Bronchial epithelial cell (primary cell): ENCODE measurements at regions not wholly inside any gene's neighbourhood (a gene's known extent, or its start where the extent isn't known, plus 50 kb on each side); places are given as distances from the start of the nearest gene placed in this dataset.
A peak's percentile ranks its signal among the peaks of the same experiment; 100 is the strongest.

ENCODE experiments used
- DNase-seq: peaks from one replicate; pipeline ENCODE4 v3.0.0-alpha.2; 2010; ENCODE audit warnings: low read depth
- FAIRE-seq: peaks from 2 replicates; lab custom pipeline; 2011; peaks lifted over from hg19 to GRCh38; lab: Jason Lieb, UNC
- H3K27me3 ChIP-seq: 2 replicates; pipeline ENCODE4 v1.5.1; 2011; ENCODE audit warnings: low read length; ENCODE audit not compliant: control insufficient read depth, insufficient read depth
- H3K36me3 ChIP-seq: 2 replicates; pipeline ENCODE4 v1.5.1; 2011; ENCODE audit warnings: low read length; ENCODE audit not compliant: control insufficient read depth, insufficient read depth
- H3K4me3 ChIP-seq: 2 replicates; pipeline ENCODE4 v1.5.1; 2011; ENCODE audit warnings: mild to moderate bottlenecking, low read depth, low read length, control low read depth
- CTCF ChIP-seq: IDR thresholded peaks from 2 replicates; pipeline ENCODE4 v1.5.1; 2011; ENCODE audit warnings: mild to moderate bottlenecking, moderate library complexity, low read length, control low read depth, inconsistent platforms; ENCODE audit not compliant: insufficient read depth, severe bottlenecking

- no peaks in the 10 kb centered on the region for H3K27me3 ChIP-seq
- FAIRE-seq (no peak), DNase-seq (peak; percentile 40)
- H3K36me3 ChIP-seq: no peaks in the 10 kb centered on the region
- H3K4me3 ChIP-seq: no peak overlapping the region
- TF ChIP-seq CTCF: no peak
Measured at GRCh38 chr3:66561367-66561766, 60.5 kb upstream of the LRIG1 start.

- FAIRE-seq (no peak), DNase-seq (no peak)
- Histone ChIP-seq H3K36me3 (no peaks in the 10 kb centered on the region), H3K4me3 (no peak overlapping the region), H3K27me3 (no peaks in the 10 kb centered on the region)
- TF ChIP-seq CTCF: no peak
Measured at GRCh38 chr3:66565301-66565700, 64.5 kb upstream of the LRIG1 start.

DNA sequence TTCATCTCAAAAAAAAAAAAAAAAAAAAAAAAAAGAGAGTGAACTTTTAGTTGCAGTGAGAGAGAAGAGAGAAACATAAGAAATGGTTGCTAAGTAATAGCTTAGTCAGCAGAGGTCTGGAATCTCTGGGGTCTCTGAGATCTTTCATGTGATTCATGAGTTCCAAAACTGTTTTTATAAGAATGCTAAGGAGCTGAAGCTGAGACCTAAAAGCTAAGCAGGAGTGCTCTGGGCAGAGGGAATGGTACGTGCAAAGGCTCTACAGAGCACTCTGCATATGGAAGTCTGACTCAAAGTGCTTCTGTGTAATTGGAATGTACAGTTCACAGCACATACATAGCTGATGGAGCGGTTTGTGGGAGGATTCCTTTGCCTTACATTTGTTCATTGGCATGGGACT is 66.3 kb upstream of the LRIG1 start:
- Histone ChIP-seq H3K27me3 (no peaks in the 10 kb centered on the region), H3K4me3 (no peak overlapping the region), H3K36me3 (no peaks in the 10 kb centered on the region)
- TF ChIP-seq CTCF: no peak
- FAIRE-seq (no peak), DNase-seq (no peak)

DNA sequence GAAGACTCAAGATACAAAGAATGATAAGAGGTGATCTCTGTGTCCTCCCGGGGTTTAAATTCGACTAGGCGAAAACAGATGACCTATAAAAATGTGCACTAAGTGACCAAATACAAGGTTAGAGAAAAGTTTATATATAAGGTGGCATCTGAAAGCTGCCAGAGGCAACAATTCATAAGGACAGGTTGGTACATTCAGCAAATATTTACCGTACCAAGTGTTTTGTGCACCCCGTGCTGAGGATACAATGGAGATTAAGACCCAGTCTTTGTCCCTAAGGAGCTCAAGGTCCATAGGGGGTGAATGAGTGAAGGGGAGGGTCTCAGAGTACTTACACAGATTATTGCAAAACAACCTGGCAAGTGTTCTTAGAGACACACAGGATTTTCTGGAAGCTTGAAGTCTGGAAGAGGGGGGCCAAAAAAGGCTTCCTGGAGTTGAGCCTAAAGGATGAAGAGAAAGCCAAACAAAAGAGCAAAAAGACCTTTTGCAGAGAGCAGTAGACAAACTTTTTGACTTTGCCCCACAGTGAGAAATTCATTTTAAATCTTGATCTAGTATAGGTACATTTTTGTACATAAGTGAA is 71.4 kb upstream of the LRIG1 start:
- Histone ChIP-seq H3K36me3 (no peaks in the 10 kb centered on the region), H3K4me3 (no peak overlapping the region), H3K27me3 (no peaks in the 10 kb centered on the region)
- FAIRE-seq (no peak), DNase-seq (no peak)
- TF ChIP-seq CTCF: no peak

DNA sequence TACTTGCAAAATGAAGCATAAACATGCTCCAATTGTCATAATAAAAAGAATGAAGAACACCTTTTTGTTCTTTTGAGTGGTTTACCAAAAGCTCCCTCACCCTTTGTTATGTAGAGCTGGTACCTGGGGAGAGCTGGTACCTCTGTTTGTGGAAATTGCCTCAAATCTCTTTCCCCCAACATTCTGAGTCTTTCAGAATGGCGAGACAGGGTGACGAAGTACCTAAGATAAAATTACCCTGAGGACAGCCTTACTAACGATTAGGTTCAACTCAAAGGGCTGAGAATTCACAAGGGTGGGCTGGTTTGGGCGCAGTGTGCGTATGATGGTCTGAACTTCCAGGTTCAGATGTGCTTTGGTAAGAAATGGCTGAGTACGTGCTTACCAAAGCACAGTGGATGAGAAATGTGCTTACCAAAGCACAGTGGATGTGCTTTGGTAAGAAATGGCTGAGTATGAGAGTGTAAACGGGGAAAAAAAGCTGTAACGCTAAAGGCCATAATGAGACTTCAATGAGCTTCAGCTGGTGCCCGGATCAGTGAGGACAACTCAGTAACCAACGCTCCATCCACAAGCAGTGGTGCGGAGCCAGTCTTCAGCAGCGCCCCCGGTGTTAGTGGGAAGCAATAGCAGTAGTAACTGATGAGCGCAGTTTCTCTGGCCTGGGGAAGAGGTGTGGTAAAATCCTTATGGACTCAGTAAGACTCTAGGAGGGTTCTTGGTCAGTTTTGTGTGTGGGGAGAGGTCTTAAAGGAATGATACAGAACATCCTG is 72.3 kb upstream of the LRIG1 start:
- DNase-seq: no peak
- H3K27me3 ChIP-seq: no peaks in the 10 kb centered on the region
- TF ChIP-seq CTCF: no peak
- H3K36me3 ChIP-seq: no peaks in the 10 kb centered on the region
- H3K4me3 ChIP-seq: no peak overlapping the region
- FAIRE-seq: peak; percentile 94
